ENCODE measurements at regions not wholly inside any gene's neighbourhood (a gene's known extent, or its start where the extent isn't known, plus 50 kb on each side); places are given as distances from the start of the nearest gene placed in this dataset.

GRCh38 chr22:48980918-48981317 lies 846.8 kb downstream of the BRD1 start:
- in situ Hi-C loops (cut with MboI; ENCODE audit: low sequenced_read_pairs), result no loop called here
- no peak overlapping the region for H4K5ac ChIP-seq (ENCODE audit: low read depth, low read length)
- H3K27me3 ChIP-seq (ENCODE audit: control insufficient read depth, insufficient read depth, low read length), result no peaks in the 10 kb centered on the region
- no peak overlapping the region for H3K56ac ChIP-seq (ENCODE audit: extremely low read depth, insufficient read depth, low read length)
- H2AFZ ChIP-seq (replicated peaks; ENCODE audit: low read length, poor library complexity), result no peak overlapping the region
- H3K9ac ChIP-seq (ENCODE audit: low read depth, low read length), result no peak overlapping the region
- H2BK15ac ChIP-seq (ENCODE audit: low read depth, low read length), result no peak overlapping the region
- WGBS, 2 experiments (ENCODE audit: extremely low coverage in 2 of 2, insufficient read length in 1 of 2), result no CpG with 5 or more reads among the region's 10 CpGs
- H3K9me1 ChIP-seq (ENCODE audit: insufficient read depth, low read length), result no peaks in the 10 kb centered on the region
- intact Hi-C loops (cut with micrococcal nuclease), result no loop called here
- no peak for DNase-seq
- peaks cover 50% of the 10 kb centered on the region for H3K9me3 ChIP-seq (ENCODE audit: control insufficient read depth, insufficient read depth, low read length)
- H3K4ac ChIP-seq (ENCODE audit: low read depth, low read length), result no peak overlapping the region
- no peak overlapping the region for H2BK20ac ChIP-seq (ENCODE audit: low read depth, low read length)
- H4K20me1 ChIP-seq (ENCODE audit: insufficient read depth, low read length), result no peaks in the 10 kb centered on the region
- ChIA-PET CTCF (no interaction called here), POLR2A (ENCODE audit: unreplicated experiment) (interaction anchor here (0.6 kb wide), 1 partner anchor 776 kb away, joined by 11 read pairs; no protein-coding TSS in a partner anchor)
- H2BK5ac ChIP-seq (ENCODE audit: low read depth, low read length, poor library complexity, severe bottlenecking), result no peak overlapping the region
- H4K8ac ChIP-seq (ENCODE audit: low read depth in 2 of 2, low read length in 2 of 2), result no peak overlapping the region
- H3K36me3 ChIP-seq (ENCODE audit: control insufficient read depth, insufficient read depth, low read length), result no peaks in the 10 kb centered on the region
- no peak overlapping the region for H3K4me3 ChIP-seq (ENCODE audit: insufficient read depth, low read depth, low read length)
- no peak overlapping the region for H3K27ac ChIP-seq (ENCODE audit: insufficient read depth, low read length)
- no peak overlapping the region for H3K14ac ChIP-seq (replicated peaks; ENCODE audit: low read depth, low read length)
- dilution Hi-C loops (cut with HindIII; ENCODE audit: low sequenced_read_pairs, unreplicated experiment), result no loop called here
- TF ChIP-seq CEBPB (IDR thresholded peaks at IDR 0.05; ENCODE audit: low read depth, low read length) (no peak), CHD1 (IDR thresholded peaks at IDR 0.05; ENCODE audit: low read depth, low read length) (no peak), NFE2L2 (IDR thresholded peaks at IDR 0.05; ENCODE audit: low read depth, low read length) (no peak)
- no peak overlapping the region for H2AK5ac ChIP-seq (ENCODE audit: low read depth, low read length)
- H3K4me1 ChIP-seq (ENCODE audit: control insufficient read depth, insufficient read depth, low read length), result no peaks in the 10 kb centered on the region
- no peak for ATAC-seq (ENCODE audit: low read depth)
- no peak overlapping the region for H2AK9ac ChIP-seq (replicated peaks; ENCODE audit: low read depth, low read length, poor library complexity)
- H3K18ac ChIP-seq (ENCODE audit: low read depth, low read length), result no peak overlapping the region
- no peak overlapping the region for H4K91ac ChIP-seq (ENCODE audit: insufficient read depth, low read depth, low read length)
- BruUV-seq (replicated peaks), result no TSS peak
- H3K4me2 ChIP-seq (ENCODE audit: low read depth, low read length), result no peak overlapping the region
- H2BK120ac ChIP-seq (ENCODE audit: low read depth, low read length), result no peak overlapping the region
- H3K23ac ChIP-seq (ENCODE audit: low read depth, low read length), result no peak overlapping the region
- H3K79me1 ChIP-seq (ENCODE audit: low read depth in 1 of 2, low read length in 2 of 2), result no peaks in the 10 kb centered on the region

Measured in IMR-90 (cell line).